AG08396 (cell line): ENCODE measurements at regions not wholly inside any gene's neighbourhood (a gene's known extent, or its start where the extent isn't known, plus 50 kb on each side); places are given as distances from the start of the nearest gene placed in this dataset.

Experiments used
- DNase-seq: peaks from one replicate; pipeline ENCODE4 v3.0.0; 2012; ENCODE audit warnings: low spot score, mixed read lengths

DNA sequence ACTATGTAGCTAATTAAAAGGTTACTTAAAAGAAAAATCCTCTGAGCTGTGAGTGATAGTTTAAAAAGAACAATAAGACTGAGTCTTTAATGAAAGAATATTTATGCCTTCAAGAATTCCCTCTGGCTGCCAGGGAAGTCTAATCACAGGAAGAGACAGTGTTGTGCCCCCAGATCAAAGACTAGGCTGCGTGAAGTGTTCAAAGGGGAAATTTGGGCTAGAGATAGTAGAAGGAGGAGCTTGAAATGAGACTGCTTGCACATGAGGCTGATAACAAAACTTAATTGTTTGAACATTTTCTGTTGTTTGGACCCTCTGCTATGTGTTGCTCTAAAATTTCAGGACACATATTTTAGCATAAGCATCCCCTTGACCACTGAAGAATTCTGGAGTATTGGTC, 99.7 kb upstream of the MTNR1B start:
- DNase-seq, result no peak

DNA sequence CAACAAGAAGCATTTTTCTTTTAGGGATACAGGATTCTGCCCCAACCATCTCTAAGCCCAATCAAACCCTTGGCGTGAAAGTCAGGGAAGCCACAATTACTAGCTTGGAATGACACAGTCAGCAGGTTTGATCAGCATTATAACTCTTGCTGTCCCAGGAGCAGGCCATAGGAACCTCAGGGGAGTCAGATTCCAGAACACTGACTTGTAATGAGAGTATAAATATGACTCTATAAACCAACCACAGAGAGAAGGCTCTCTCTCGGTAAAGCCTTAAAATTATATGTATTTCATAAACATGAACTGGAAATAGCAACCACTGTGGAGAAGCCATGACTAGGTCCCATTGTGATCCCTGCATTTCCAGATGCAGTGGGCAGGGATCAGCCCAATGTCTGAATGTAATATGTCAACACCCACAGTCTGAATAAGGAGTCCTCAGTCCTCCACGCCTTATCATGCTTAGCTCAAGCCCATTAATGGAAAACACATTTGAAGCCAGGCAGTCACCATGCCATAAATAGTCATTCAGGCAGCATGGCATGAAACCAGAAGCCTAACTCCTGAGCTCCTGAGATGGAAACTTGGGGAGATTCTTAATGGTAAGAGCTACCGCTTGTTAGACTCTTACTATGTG, 99.1 kb upstream of the MTNR1B start:
- peak; percentile 49 for DNase-seq

DNA sequence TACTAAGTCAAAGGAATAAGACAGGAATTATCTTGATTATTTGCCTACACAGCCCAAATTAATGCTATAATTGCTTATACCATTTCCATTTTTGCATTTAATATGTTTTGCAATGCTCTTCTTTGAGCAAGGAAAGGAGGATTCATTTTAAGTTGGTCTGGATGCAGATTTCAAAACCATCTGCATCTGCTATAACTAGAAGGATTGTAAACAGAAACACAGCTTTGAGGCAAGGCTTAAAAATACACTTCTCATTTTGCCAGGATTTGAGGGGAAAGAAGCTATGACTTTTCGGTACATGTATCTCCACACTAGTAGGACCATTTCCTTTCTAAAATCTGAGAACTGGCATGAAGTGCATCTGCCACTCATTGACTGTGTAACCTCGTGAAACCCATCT, 95.9 kb upstream of the MTNR1B start:
- DNase-seq, result no peak

DNA sequence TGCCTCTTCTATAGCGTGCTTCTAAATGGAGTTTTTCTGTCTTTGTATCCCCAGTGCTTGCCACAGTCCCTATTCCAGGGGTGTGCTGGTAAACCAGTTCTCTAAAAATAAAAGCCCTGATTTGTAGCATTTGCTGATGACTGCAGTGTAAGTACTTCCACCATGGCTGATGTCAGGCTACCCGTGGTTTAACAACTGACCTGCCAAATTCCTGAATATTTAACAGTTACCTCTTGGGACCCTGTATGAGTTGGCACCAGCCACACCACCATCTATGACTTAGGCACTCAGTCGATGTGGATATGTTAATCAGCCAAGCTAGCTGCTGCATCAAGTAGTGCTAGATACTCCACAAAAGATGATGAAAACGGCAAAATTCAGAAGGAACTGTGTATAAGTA, 94.0 kb upstream of the MTNR1B start:
- DNase-seq, result no peak

DNA sequence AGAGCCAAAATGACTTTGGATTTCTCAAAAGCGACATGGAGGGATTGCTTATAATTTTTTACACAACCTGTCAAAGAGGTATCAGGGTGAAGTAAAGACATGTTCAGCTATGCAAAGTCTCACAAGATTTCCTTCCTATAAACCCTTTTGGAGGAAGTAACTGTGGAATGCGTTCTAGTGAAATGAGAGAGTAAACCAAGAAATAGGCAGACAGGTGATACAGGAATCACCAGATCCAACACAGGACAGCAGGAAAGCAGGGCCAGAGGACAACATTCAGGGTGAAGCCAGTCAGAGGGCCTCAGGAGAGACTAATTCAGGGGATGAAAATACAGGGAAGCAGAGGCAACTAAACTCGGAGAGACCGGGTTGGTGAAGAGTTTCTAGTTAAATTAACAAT, 90.4 kb upstream of the MTNR1B start:
- no peak for DNase-seq

DNA sequence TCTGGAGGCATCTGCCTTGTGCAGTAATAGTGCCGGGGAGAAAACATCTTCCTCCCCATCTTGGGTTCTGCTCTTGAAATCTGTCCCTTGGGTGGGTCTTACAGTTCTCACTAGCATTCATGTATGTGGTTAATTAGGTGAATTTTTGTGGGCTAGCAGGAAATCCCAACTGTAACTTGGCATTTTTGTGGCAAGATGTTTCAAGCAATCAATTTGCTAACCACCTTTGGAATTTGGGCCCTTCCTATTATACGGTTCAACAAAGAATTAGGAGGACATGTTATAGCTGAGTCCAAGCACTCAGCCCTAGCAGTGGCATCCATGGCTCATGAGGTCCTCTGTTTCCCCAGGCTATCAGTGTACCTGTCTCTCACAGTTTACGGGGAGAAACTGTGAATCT, 89.1 kb upstream of the MTNR1B start:
- peak; percentile 30 for DNase-seq

DNA sequence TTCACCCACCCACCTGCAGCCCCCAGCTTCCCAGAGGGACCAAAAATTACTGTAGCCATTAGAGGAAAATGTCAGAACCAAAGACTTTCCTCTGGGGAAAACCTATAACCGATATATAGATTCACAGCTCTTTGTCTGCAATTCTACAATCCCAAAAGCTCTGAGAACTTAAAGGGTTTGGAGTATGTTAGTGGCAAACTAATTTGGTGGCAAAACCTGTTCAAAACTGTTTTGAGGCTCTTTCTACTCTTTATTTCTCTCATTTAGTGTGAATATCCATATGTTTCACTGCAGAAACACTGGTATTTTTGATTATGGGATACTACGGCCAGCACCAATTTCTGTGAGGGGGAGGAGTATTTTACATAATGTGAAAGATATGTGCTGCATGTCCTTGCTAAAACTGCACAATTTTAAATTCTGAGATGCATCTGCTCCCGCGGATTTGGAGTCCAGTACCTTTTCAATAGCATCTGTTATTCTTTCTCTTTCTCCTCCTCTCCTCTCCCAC, 87.5 kb upstream of the MTNR1B start:
- DNase-seq, result no peak

DNA sequence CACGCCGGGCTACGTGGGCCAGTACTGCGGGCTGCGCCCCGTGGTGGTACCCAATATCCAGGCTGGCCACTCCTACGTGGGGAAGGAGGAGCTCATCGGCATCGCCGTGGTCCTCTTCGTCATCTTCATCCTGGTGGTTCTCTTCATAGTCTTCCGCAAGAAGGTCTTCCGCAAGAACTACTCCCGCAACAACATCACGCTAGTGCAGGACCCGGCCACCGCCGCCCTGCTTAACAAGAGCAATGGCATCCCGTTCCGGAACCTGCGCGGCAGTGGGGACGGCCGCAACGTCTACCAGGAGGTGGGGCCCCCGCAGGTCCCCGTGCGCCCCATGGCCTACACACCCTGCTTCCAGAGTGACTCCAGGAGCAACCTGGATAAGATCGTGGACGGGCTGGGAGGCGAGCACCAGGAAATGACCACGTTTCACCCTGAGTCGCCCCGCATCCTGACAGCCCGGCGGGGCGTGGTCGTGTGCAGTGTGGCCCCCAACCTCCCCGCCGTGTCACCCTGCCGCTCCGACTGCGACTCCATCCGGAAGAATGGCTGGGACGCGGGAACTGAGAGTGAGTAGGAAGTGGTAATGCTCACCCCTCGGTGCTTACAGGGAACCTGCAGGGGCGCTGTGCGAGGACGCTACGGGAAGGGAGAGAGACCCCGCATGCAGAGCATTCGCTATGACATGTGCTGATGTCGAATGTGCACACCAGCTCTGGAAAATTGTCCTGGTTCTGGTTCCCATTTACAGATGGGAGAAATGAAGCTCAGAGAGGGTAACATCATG, 86.4 kb upstream of the MTNR1B start:
- DNase-seq, result no peak

DNA sequence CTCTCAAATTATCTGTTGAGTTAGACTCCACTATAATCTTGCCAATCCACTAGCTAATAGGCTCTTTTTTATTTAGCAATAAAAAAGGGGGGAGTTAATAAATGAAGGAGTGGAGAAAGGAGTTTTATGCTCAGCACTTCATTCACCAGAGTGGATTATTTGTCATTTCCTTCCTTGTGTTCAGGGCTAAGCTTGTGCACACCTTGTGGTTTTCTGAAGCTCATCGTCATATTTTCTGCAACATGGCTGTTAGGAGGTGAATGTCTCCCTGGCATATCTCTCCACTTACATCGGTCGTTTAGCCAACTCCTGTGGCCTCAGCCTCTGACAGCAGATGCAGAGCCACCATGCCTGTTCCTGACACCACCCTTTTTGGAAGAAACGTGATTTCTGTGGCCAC, 83.9 kb upstream of the MTNR1B start:
- no peak for DNase-seq

DNA sequence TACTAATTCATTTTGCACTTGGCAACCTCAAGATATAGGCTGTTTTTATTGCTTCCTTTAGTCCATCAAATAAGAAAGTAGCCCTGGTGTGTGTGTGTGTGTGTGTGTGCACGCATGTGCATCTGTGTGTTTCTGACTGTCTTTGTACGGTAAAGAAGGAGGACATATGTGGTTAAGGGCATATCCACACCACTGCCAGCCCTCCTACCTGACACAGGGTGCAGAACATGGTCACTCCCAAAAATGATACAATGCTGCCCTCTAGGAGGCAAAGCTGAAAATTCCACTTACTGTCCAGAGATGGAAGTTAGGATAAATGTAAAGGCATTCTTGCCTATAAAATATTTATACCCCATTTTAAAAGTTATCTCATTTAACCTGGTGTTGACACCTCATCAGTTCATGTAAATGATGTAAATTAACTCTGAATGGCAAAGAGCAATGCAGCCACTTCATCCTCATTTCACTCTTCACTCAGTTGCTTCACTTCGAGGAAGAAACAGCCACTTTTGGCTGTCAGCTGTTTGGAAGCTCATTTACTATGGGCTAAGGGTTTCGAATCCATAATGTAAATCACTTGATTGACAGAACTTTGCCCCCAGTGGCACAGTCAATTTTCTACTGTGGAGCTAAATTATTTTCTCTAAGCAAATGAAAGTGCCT, 83.1 kb upstream of the MTNR1B start:
- peak; percentile 78 for DNase-seq

DNA sequence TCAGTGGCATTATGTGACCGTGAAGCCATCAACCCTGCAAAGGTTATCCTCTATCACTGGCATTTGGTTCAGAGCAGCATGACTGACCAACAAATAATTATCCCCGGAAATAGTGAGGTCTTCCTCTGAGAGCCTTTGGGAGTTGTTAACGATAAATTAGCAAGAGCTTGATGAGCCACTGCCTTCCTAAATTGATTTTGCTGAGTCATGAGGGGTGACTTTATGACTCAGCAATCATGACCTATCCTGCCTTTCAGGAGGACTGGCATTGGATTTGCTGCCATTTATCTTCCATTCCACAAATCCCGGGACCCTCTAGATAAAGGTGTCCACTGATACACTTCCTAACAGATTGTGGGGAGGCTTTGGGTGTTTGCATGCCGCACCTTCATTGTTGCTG, 80.8 kb upstream of the MTNR1B start:
- no peak for DNase-seq

DNA sequence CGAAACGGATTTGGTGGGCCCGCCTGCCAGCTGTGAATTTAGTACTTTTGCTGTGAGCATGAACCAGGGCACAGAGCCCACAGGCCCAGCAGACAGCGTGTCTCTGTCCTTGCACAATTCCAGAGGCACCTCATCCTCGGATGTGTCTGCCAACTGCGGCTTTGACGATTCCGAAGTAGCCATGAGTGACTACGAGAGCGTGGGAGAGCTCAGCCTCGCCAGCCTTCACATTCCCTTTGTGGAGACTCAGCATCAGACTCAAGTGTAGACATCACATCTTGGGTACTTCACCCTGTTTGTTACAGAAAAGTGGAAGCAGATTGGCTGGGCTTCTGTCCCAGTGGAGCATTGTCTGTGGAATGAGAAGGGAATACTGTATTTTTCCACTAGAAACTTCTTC, 78.6 kb upstream of the MTNR1B start:
- no peak for DNase-seq

DNA sequence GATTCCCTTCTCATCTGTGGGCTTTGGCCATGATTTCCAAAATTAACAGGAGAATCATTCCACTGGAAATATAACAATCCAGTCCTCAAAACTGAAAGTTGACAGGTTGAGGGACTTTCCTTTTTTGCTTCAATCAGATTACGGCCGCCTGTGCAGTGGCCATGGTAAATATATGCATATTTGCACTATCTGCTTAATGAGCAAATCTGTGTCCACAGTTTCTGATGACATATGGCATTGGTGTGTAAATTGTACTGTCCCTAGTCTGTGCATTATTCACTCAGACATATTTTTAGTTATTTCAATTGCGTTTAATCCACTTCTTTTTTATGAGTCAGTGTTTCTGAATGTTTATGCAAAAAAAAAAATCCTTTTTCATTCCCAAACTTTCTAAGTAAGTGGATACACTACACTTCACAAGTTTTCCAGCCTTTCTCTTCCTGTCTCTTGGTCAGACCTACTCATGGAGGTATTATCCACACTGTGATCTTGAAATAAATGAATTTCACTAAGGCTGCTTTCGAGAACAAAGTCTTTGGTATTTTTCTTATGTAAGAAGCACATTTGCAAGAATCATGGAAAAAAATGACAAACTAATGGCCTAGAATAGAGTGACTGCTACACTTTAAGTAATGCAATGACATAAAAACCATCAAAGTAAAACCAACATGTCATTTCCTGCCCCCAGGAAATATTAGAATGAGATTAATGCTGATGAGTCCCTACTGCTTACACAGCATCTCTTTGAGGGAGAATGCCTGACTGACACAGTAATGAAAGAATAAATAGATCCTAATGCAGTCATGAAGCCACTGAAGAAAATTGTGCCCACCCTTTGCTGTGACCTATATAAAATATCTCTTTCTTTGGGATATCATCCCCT, 76.4 kb upstream of the MTNR1B start:
- DNase-seq, result no peak

DNA sequence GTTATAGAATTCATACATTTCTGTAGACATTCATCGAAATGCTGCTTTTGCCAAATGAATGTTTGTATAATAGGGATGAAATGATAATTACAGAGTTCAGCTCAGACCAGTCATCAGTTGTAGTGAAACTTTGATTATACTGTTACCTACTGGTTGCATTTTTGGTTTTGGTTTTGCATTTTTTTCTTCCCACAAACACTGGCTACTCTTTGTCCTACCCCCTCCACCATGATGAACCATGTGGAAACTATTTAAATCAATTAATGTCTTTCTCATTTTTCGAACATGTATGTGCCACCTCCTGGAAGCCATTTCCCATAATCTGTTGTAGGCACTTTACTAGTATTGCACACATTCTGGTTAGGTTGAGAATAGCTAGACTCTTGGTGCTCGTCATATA, 75.3 kb upstream of the MTNR1B start:
- peak; percentile 26 for DNase-seq

DNA sequence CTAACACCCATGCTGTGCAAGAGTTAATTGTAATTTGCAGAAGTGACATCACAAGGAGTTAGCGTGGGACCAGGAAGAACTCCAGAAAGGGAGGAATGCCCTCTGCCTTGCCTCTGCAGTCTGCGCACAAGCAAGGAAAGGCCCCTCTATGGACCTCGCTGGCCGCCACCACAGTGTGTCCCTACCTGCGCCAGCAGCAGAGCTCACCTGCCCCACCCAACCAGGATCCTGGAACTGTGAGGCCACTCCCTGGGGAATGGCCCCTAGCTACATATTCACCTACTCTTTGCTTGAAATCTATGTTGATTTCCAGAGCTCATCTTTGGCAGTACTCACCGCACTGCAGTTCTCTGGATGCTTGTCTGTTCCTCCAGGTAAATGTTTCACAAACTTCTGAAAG, 72.0 kb upstream of the MTNR1B start:
- no peak for DNase-seq

DNA sequence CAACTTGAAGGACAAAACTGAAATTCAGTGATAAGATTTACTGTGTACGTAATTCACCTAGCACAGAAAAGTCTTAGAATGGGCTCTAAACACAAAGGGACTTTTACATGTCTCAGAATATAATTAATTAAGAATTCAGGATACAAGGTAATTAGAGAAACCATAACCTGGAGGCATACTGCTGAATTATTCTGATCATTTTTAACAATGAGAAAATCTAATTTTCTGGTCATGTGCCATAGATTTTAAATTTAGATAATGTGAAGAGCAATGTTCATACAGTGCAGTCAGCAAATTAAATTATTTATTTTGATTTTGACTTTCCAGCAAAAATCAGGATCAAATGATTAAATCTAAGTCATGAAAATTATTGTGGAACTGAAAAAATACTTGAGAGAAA, 67.0 kb upstream of the MTNR1B start:
- no peak for DNase-seq

DNA sequence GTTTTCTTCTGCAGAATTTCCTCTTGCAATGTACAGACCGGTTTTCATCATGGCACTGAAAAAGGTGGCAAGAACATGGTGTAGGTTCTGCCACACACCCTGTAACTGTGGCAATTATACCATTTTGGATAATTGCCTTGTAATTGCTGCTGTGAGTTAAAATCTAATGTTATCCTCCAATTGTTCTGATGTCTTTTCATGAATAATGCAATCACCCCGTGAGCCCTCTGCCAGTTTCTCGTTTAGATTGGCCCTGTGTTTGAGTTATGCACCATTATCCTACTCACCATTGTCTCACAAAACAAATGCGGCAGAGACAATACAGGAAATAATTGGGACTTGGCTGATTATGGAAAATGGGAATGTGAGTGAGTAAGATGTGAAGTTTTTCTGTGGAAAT, 61.8 kb upstream of the MTNR1B start:
- no peak for DNase-seq

DNA sequence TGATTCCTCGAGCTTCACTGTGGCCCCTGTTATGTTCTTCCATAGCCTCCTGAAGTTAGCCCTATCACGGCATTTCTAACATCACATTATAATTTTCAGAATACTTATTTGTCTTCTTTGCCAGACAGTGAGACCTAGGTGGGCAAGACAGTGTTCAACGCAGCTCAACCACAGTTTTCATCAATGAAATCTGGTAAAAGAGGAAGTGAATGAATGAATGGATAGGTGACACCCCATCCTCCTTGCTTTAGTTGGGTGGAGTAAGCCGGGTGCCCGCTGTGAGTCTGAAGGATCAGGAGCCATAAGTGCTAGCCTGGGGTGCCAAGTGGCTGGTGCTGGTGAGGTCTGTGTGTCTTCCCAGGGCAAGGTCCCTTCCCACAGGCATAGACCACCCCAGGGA, 60.2 kb upstream of the MTNR1B start:
- DNase-seq, result no peak

DNA sequence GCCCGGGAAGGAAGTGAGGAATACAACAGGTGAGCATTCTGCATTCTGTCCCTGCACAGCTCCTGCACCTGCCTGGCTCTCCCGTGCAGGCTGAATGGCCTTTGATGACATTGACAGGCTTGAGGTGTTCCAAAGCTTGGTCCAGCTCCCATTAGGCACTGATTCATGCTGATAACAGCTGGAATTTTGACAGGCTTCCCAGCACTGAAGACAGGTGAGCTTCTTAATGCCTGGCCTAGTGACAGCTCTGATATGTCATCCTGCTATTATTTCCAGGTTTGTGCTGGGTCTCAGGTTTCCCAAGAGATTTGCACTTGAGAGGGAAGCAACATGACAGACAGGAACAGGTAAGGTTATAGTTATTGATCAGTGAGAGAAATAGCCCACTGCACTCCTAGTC, 58.0 kb upstream of the MTNR1B start:
- no peak for DNase-seq

DNA sequence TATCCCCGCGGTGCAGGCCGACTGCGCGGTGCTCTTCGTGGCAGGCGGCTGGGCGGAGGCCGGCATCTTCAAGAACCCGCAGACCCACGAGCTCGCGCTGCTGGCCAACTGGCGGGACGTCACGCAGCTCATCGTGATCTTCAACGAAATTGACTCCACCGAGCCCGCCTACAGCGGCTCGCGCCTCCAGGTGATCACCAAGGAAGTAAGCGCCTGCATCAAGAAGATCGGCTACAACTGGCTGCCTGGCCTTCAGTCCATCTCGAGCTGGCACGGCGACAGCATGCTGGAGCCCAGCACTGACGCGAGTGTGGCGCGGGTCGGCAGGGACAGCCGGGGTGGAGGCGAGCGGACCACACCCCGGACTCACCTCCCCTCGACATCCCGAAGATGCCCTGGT, 53.9 kb upstream of the MTNR1B start:
- no peak for DNase-seq

DNA sequence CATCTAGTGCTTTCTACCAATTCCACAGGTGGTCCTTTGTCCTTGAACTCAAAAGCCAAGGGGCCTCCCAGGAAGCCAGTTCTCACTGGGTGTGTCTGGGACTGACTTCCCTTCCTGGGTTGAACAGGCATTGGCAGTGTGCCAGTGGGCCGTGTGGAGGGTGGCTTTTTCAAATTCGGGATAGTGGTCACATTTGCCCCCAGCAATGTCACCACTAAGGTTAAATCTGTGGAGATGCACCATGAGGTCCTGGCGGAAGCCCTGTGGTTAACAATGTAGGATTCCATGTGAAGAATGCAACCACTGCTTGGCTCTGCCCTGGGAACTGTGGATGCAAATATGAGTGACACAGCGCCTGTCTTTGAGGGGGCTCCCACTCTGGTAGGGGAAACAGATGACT, 53.2 kb upstream of the MTNR1B start:
- no peak for DNase-seq

DNA sequence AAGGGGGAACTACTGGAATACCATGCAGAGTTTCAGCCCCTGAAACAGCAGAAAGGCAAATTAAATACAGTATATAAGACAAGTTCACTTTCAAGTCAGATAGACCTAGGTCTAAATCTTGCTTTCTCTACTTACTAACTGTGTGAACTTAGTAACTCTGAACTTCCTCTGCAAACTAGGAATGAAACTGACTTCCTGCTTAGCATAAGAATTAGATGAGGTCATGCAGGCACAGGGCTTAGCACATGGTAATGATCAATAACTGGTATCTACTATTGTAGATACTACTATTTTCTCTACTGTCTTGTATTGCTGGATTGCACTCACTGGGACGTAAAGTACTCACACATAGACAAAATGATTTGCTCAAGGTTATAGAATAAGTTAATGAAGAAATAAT, 51.5 kb upstream of the MTNR1B start:
- DNase-seq, result no peak
